Epithelial cell of prostate (primary cell): ENCODE measurements at regions not wholly inside any gene's neighbourhood (a gene's known extent, or its start where the extent isn't known, plus 50 kb on each side); places are given as distances from the start of the nearest gene placed in this dataset.
"Not testable (repeated sequence)": the region's sequence is repeated elsewhere in the genome, so short reads cannot be mapped to it uniquely, and the experiment has no call there.

ENCODE experiments used
- DNase-seq: peaks from one replicate; pipeline ENCODE4 v3.0.0-alpha.2; 2011; ENCODE audit warnings: low read depth, low spot score
- H3K27ac ChIP-seq: fragments of 450-650 bp; 2 replicates; pipeline ENCODE4 v1.5.1; 2017; ENCODE audit warnings: mild to moderate bottlenecking

DNA sequence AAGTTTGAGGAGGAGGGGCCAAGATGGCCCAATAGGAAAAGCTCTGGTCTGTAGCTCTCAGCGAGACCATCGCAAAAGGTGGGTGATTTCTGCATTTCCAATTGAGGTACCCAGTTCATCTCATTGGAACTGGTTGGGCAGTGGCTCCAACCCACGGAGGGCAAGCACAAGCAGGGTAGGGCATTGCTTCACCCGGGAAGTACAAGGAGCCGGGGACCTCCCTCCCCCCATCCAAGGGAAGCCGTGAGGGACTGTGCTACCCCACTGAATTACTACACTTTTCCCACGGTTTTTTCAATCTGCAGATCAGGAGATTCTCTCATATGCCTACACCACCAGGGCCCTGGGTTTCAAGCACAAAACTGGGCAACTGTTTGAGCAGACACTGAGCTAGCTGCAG lies 58.0 kb upstream of the EFCAB3 start:
- no peak for DNase-seq
- no peak overlapping the region for H3K27ac ChIP-seq

- no peak overlapping the region for H3K27ac ChIP-seq
- no peak for DNase-seq
Measured at GRCh38 chr17:62321451-62321850, 58.9 kb upstream of the EFCAB3 start.

GRCh38 chr17:62319846-62320245 lies 60.5 kb upstream of the EFCAB3 start:
- H3K27ac ChIP-seq = no peak overlapping the region
- no peak for DNase-seq

DNA sequence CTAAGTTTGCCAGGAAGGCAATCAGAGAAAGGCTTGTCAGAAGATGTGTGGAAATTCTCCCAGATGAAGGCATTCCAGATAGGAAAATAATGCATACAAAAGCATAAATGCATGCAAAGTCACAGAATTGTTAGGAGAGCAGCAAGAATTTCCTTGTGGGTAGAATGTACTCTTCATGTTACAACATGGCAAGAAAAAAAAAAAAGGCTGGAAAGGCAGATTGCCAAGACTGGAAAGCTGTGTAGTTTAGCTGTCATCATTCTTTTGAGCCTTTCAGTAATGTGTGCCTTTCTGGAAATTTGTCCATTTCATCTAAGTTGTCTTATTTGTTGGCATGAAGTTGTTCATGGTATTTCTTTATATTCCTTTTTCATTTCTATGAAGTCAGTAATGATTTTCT lies 71.0 kb upstream of the EFCAB3 start:
- DNase-seq = no peak
- H3K27ac ChIP-seq = no peak overlapping the region

DNA sequence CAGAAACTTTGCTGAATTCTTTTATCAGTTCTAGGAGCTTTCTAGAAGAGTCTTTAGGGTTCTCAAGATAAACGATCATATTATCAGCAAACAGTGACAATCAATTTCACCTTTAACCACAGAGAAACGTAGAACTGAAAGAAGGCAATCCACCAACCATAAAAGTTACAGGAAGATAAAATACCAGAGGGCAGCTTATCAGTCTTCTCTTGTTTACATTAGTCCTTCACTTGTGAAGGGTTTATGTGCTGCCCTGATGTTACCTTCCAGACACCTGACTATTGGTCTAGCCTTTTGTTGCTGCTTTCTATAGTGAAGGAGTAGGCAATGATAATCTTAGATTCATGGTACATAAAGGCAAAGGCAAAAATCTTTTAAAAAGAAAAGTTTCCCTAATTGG lies 73.2 kb upstream of the EFCAB3 start:
- DNase-seq = no peak
- no peak overlapping the region for H3K27ac ChIP-seq

- DNase-seq = no peak
Measured at GRCh38 chr17:62303476-62303875, 76.9 kb upstream of the EFCAB3 start.

GRCh38 chr17:62300697-62301096 lies 79.7 kb upstream of the EFCAB3 start:
- no peak for DNase-seq
- no peak overlapping the region for H3K27ac ChIP-seq

More at GRCh38 chr17:62303476-62303875, 76.9 kb upstream of the EFCAB3 start:
- H3K27ac ChIP-seq = no peak overlapping the region

- not testable (repeated sequence) for DNase-seq, H3K27ac ChIP-seq
Measured at GRCh38 chr17:62275290-62275689, 105.1 kb upstream of the EFCAB3 start.

DNA sequence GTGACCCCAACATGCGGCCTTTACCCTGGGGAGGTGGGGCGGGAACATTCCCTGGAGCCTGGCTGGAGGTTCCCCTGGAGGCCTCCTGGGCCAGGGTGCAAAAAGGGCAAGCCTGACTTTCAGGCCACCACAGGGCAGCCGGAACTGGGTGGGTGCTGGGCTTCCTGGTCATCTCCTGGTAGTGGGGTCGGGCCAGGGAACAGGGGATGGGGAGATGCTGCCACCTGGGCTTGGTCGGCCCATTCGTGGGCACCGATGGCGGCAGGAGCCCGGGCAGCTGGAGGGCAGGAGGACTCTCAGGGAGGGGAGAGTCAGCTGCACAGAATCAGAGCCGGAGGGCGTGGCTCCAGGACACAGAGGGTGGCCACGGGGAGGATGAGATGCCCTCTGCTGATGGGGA lies 112.0 kb upstream of the EFCAB3 start:
- DNase-seq, H3K27ac ChIP-seq: not testable (repeated sequence)

DNA sequence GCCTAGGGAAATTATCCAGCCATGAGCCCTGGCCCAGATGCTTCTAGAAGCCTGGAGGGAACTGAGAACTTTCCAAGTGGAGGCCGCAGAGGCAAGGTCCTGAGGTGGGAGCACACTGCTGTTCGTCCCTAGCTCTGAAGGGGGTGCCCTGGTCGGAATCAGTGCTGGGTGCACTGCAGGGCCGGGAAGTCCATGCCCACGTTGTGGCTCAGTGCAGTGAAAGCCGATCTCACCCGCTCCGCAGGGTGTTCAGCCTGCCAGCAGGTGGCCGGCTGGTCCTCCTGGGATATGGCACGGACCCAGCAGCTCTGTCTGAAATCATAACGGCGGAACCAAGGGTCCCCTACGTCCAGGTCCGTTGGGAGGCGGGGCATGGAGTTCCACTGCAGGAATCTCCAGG lies 115.4 kb upstream of the EFCAB3 start:
- DNase-seq, H3K27ac ChIP-seq: not testable (repeated sequence)

GRCh38 chr17:62255791-62256190 lies 124.6 kb upstream of the EFCAB3 start:
- not testable (repeated sequence) for H3K27ac ChIP-seq, DNase-seq

DNA sequence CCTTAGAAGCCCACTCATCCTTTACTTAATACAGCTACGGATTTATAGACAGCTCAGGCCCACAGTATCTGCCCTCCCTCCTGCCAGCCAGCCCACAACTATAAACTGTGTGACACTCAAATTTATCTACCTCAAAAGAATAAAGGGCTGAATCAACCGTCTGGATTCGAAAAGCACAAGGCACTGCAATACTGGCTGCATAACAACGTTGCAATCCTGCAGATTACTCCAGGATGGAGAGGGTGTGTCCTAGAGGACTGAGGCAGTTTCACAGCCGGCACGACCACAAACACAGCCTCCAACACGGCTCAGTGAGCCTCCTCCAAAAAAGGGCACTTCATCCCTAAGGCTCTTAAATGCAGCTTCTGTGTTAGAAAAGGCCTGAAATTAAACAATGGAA lies 138.3 kb upstream of the EFCAB3 start:
- not testable (repeated sequence) for DNase-seq, H3K27ac ChIP-seq

- not testable (repeated sequence) for H3K27ac ChIP-seq, DNase-seq
Measured at GRCh38 chr17:62239569-62239968, 140.8 kb upstream of the EFCAB3 start.

DNA sequence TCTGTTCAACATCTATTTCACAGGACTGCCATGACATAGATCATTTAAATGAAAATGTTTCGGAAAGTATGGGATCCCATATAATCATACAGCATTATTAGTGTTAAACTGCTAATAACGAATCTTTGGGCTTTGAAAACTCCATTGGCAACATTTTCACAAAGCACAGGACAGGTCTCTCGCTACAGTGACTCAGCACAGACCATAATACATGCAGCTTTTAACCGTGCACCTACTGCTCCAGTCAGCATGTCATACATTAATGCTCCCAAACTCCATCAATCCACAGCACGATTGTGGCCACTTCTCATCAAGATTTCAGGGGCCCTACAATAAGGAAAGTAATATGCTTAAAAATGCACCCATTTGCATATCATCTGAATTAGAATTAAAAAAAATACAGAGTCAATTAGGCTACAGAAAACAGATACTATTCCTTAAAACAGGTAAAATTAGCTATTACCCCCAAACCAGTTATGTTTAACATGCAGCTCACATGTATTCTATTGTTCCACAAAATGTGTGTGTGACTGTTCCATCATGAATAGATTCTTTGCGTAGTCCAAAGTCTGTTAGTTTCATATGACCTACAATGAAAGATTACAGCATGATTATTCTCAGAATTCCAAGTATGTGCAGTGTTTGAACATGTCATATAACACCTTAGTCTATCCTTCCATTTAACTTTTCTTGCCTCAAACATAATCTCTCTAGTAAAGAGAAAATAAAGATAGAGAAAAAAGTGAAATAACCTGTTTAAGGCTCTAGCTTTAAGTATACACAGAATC lies 141.6 kb upstream of the EFCAB3 start:
- H3K27ac ChIP-seq, DNase-seq: not testable (repeated sequence)

DNA sequence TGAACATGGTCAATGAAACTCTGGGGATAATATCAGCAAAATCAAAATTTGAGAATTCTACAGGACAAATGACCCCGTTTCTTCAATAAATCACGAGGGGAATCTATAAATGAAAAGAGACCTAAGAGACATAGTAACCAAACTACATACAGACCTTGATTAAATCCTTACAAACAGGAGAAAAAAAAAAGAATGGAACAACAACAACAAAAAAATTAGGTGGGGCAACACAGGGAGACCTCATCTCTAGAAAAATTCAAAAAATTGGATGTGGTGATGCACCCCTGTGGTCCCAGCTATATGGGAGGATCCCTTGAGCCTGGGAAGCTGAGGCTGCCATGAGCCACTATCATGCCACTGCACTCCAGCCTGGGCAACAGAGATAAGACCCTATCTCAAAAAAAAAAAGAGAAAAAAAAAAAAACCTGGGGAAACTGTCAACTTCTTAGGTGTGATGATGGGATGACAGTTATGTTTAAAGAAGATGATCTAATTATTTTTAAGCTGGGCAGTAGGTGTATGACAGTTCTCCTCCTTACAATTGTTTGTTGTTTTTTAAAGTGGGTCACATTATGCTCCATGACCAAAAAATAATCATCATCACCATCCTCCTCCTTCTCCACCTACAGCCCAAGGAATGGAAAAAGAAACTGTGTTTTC lies 146.4 kb upstream of the EFCAB3 start:
- not testable (repeated sequence) for DNase-seq, H3K27ac ChIP-seq

DNA sequence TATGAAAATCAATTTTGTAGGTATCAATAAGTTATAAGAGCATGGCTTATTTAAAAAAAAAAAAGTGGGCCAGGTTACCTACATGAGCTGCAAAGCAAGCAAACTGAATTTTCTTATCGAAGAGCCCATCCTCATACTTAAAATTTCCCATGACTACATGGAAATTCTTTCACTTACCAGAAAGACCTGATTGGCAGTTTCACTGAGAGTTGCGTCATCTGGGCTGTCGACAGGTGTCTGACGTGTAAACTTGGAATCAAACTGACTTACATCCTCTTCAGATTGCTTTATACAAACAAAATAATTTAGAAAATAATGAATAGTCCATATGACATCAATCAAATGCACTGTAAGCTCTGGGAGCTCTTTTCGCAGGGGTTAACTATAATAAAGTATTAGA lies 149.1 kb upstream of the EFCAB3 start:
- not testable (repeated sequence) for DNase-seq, H3K27ac ChIP-seq

DNA sequence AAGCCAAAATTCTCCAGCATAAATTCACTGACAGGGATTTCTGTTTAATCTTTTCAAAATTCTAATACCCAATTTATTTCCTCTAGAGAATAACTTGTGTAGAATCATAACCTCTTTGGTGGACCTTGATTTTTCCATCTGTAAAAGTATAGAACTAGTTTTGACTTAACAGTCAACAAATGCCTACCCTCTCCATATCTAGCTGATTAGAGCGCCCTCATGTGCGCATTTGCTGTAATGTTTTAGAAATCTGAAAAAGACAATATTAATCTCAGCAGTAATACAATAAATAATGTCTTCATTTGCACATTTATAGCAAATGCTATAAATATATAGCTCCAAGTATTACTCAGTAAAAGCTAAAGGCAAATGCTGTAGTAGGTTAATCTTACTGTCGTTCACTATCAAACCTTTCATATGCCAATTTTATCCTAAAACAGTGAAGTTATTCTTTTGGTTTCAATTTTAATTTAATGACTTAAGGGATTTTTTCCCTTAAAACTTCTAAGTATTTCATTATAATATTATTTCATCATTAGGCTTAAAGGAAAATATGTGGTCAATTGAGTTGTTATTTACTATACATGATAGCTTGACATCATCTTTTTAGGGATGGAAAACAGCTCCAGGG lies 153.6 kb upstream of the EFCAB3 start:
- H3K27ac ChIP-seq, DNase-seq: not testable (repeated sequence)

GRCh38 chr17:62223585-62223984 lies 156.8 kb upstream of the EFCAB3 start:
- not testable (repeated sequence) for H3K27ac ChIP-seq

DNA sequence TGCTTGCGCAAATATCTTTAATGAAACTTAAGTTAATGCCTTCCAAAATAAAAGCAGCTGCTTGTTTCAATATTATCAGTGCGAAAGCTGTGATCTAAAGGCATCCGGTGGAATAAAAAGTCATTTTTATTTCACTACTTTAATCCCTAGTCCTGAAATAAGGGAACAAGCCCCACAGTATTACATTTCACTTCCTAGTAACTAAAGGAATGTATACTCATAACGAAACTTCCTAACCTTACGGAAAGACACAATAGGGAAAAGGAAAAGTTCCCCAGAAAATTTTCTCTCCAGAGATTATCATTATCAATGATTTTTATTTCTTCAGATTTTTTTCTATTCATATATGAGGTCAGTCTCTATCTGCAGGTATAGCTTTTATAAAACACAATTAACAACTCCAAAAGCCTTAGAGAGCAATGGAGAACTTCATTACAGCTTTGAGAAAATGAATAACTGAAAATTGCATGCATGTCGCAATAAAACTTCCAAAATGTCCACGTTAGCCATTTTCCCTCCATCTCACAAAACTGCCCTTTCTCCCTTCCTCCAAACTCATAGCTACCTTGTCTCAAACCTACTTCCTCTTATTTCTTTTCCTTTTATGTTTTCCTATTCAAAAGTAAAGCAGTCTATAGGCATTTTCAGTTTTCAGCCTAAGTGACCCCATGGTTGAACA lies 154.3 kb upstream of the MED13 start:
- no peak overlapping the region for H3K27ac ChIP-seq
- no peak for DNase-seq

More at GRCh38 chr17:62223585-62223984, 156.8 kb upstream of the EFCAB3 start:
- DNase-seq = not testable (repeated sequence)

DNA sequence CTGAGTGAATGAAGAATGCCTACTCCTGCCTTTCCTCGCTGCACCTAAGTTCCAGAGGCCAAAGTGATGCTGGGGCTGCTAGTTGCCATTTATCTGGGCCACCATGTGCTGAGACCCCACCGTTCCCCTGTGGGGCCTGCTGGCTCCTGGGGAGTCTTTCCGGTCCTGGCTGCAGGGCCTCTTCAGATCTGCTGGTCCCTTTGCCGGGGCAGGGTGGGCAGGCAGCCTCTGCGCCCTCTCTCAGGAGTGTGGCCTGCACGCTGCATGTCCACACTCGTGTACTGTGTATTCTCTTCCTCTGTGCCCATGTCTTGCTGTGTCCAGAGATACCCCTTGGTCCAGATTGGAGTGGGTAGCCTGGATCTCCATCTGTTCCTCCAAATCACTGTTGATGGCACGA lies 151.8 kb upstream of the MED13 start:
- H3K27ac ChIP-seq = no peak overlapping the region
- DNase-seq = no peak

DNA sequence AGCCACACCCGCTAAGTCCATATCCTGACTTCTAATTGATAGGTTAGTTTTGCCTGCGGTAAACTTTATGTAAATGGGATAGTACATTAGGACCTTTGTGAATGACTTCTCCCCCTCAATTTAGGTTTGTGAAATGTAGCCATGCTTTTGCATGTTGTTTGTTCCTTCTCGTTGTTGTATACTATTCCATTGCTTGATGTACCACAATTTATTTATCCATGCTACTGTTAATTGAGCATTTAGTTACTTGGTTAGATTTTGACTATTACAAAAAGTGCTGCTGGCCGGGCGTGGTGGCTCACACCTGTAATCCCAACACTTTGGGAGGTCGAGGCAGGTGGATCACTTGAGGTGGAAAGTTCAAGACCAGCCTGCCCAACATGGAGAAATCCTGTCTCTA lies 150.8 kb upstream of the MED13 start:
- H3K27ac ChIP-seq, DNase-seq: not testable (repeated sequence)
